ENCODE measurements at regions not wholly inside any gene's neighbourhood (a gene's known extent, or its start where the extent isn't known, plus 50 kb on each side); places are given as distances from the start of the nearest gene placed in this dataset.

GRCh38 chr7:92994901-92995300 lies 122.9 kb downstream of the SAMD9 start:
- no peak for TF ChIP-seq CTCF (IDR thresholded peaks at IDR 0.05; ENCODE audit: borderline replicate concordance, extremely low read depth, insufficient read depth)
- Histone ChIP-seq H3K4me3 (ENCODE audit: low read length in 3 of 3) (no peak overlapping the region), H3K27ac (ENCODE audit: low read depth in 2 of 2, low read length in 2 of 2) (no peak overlapping the region), H3K27me3 (ENCODE audit: control insufficient read depth, insufficient read depth, low read length) (no peaks in the 10 kb centered on the region), H3K9ac (ENCODE audit: low read length in 3 of 3) (no peak overlapping the region), H3K36me3 (ENCODE audit: control insufficient read depth in 2 of 3, insufficient read depth in 3 of 3, low read length in 3 of 3) (no peaks in the 10 kb centered on the region), H3K4me1 (ENCODE audit: control insufficient read depth in 2 of 3, insufficient read depth in 2 of 3, low read depth in 1 of 3, low read length in 3 of 3) (no peaks in the 10 kb centered on the region), H3K9me3 (ENCODE audit: control insufficient read depth in 2 of 3, insufficient read depth in 1 of 3, low read length in 3 of 3) (no peaks in the 10 kb centered on the region)
- DNase-seq (no peak), FAIRE-seq (no peak)
- intact Hi-C loops (cut with DNase I): no loop called here

- FAIRE-seq: no peak
- TF ChIP-seq CTCF (IDR thresholded peaks at IDR 0.05; ENCODE audit: borderline replicate concordance, extremely low read depth, insufficient read depth): no peak
- Histone ChIP-seq H3K27me3 (ENCODE audit: control insufficient read depth, insufficient read depth, low read length) (no peaks in the 10 kb centered on the region), H3K9me3 (ENCODE audit: control insufficient read depth in 2 of 3, insufficient read depth in 1 of 3, low read length in 3 of 3) (no peaks in the 10 kb centered on the region), H3K9ac (ENCODE audit: low read length in 3 of 3) (no peak overlapping the region), H3K4me3 (ENCODE audit: low read length in 3 of 3) (no peak overlapping the region), H3K36me3 (ENCODE audit: control insufficient read depth in 2 of 3, insufficient read depth in 3 of 3, low read length in 3 of 3) (no peaks in the 10 kb centered on the region), H3K27ac (ENCODE audit: low read depth in 2 of 2, low read length in 2 of 2) (no peak overlapping the region), H3K4me1 (ENCODE audit: control insufficient read depth in 2 of 3, insufficient read depth in 2 of 3, low read depth in 1 of 3, low read length in 3 of 3) (no peaks in the 10 kb centered on the region)
- intact Hi-C loops (cut with DNase I): no loop called here
- no peak for DNase-seq
Observed at GRCh38 chr7:92992932-92993331, 124.8 kb downstream of the SAMD9 start.

GRCh38 chr7:92992483-92992882 lies 125.3 kb downstream of the SAMD9 start:
- Histone ChIP-seq H3K36me3 (ENCODE audit: control insufficient read depth in 2 of 3, insufficient read depth in 3 of 3, low read length in 3 of 3) (no peaks in the 10 kb centered on the region), H3K27me3 (ENCODE audit: control insufficient read depth, insufficient read depth, low read length) (no peaks in the 10 kb centered on the region), H3K27ac (ENCODE audit: low read depth in 2 of 2, low read length in 2 of 2) (no peak overlapping the region), H3K4me1 (ENCODE audit: control insufficient read depth in 2 of 3, insufficient read depth in 2 of 3, low read depth in 1 of 3, low read length in 3 of 3) (no peaks in the 10 kb centered on the region), H3K9ac (ENCODE audit: low read length in 3 of 3) (no peak overlapping the region), H3K4me3 (ENCODE audit: low read length in 3 of 3) (no peak overlapping the region), H3K9me3 (ENCODE audit: control insufficient read depth in 2 of 3, insufficient read depth in 1 of 3, low read length in 3 of 3) (no peaks in the 10 kb centered on the region)
- DNase-seq: no peak
- TF ChIP-seq CTCF (IDR thresholded peaks at IDR 0.05; ENCODE audit: borderline replicate concordance, extremely low read depth, insufficient read depth): no peak
- intact Hi-C loops (cut with DNase I): no loop called here
- no peak for FAIRE-seq

- H3K27ac ChIP-seq (ENCODE audit: low read depth in 2 of 2, low read length in 2 of 2): no peak overlapping the region
- intact Hi-C loops (cut with DNase I): no loop called here
- no peak for DNase-seq
- H3K9ac ChIP-seq (ENCODE audit: low read length in 3 of 3): no peak overlapping the region
- TF ChIP-seq CTCF (IDR thresholded peaks at IDR 0.05; ENCODE audit: borderline replicate concordance, extremely low read depth, insufficient read depth): no peak
- H3K4me3 ChIP-seq (ENCODE audit: low read length in 3 of 3): no peak overlapping the region
- no peaks in the 10 kb centered on the region for H3K36me3 ChIP-seq (ENCODE audit: control insufficient read depth in 2 of 3, insufficient read depth in 3 of 3, low read length in 3 of 3)
- no peak for FAIRE-seq
- no peaks in the 10 kb centered on the region for H3K4me1 ChIP-seq (ENCODE audit: control insufficient read depth in 2 of 3, insufficient read depth in 2 of 3, low read depth in 1 of 3, low read length in 3 of 3)
- H3K27me3 ChIP-seq (ENCODE audit: control insufficient read depth, insufficient read depth, low read length): no peaks in the 10 kb centered on the region
- H3K9me3 ChIP-seq (ENCODE audit: control insufficient read depth in 2 of 3, insufficient read depth in 1 of 3, low read length in 3 of 3): no peaks in the 10 kb centered on the region
Observed at GRCh38 chr7:92991190-92991589, 126.6 kb downstream of the SAMD9 start.
